ENCODE measurements at regions not wholly inside any gene's neighbourhood (a gene's known extent, or its start where the extent isn't known, plus 50 kb on each side); places are given as distances from the start of the nearest gene placed in this dataset.
A peak's percentile ranks its signal among the peaks of the same experiment; 100 is the strongest.

GRCh38 chr10:28783087-28783486 lies 105.8 kb downstream of the BAMBI start:
- no peak for DNase-seq (ENCODE audit: low read depth in 2 of 2)

GRCh38 chr10:28785018-28785417 lies 107.7 kb downstream of the BAMBI start:
- DNase-seq (ENCODE audit: low read depth in 2 of 2): no peak

DNA sequence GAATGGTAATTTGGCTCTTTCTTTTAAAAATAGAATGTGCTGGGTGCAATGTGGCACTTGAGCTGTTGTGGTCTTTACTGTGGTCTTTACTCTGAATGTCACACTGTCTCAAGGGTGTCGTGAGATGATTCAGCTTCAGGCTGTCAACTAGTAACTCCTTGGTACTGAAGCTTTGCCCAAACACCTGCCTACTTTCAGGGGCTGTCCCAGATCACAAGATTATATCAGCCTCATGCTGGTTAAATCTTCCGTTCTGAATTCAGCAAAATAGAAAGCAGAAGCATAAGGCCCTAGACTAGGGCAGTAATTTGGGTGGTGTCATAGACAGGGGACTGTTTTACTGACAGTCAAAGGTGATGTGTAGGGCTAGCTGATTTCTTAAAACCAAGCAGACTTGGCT lies 110.9 kb downstream of the BAMBI start:
- DNase-seq (ENCODE audit: low read depth in 2 of 2): no peak

- DNase-seq (ENCODE audit: low read depth in 2 of 2): no peak
These were observed 111.4 kb downstream of the BAMBI start for GRCh38 chr10:28788762-28789161.

DNA sequence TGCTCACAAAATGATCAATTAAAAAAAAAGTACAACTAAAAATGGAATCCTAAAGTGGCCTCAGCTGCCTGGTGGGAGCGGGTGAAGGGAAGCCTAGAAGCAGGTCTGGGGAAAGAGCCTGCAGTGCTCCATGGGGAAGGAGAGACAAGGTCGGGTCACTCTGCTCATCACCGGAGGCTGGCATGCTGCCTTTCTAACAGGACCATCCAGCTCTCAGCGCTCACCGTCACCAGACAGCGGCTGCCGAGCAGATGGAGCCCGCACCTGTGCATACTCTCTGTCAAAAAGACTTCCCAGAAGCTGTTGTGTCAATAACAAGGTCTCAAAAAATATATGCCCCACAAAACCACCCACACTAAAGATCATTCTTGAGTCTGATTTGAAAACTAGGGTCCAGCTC lies 112.8 kb downstream of the BAMBI start:
- no peak for DNase-seq (ENCODE audit: low read depth in 2 of 2)

GRCh38 chr10:28793482-28793881 lies 116.2 kb downstream of the BAMBI start:
- DNase-seq (ENCODE audit: low read depth in 2 of 2): no peak

DNA sequence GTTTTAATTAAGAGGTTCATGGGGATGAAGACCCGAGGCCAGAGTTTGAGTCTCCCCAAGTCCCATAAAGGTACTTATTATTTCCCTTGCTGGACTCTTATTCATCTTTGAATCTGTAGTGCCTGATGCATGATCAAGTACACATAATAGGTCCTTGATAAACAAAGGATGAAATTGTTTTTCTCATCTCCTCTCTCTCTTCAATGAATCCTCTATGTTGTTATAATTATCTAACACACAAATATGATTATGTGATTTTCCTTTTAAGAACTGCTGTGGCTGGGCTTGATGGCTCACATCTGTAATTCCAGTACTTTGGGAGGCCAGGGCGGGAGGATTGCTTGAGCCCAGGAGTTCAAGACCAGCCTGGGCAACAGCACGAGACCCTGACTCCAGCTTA lies 117.7 kb downstream of the BAMBI start:
- no peak for DNase-seq (ENCODE audit: low read depth in 2 of 2)

DNA sequence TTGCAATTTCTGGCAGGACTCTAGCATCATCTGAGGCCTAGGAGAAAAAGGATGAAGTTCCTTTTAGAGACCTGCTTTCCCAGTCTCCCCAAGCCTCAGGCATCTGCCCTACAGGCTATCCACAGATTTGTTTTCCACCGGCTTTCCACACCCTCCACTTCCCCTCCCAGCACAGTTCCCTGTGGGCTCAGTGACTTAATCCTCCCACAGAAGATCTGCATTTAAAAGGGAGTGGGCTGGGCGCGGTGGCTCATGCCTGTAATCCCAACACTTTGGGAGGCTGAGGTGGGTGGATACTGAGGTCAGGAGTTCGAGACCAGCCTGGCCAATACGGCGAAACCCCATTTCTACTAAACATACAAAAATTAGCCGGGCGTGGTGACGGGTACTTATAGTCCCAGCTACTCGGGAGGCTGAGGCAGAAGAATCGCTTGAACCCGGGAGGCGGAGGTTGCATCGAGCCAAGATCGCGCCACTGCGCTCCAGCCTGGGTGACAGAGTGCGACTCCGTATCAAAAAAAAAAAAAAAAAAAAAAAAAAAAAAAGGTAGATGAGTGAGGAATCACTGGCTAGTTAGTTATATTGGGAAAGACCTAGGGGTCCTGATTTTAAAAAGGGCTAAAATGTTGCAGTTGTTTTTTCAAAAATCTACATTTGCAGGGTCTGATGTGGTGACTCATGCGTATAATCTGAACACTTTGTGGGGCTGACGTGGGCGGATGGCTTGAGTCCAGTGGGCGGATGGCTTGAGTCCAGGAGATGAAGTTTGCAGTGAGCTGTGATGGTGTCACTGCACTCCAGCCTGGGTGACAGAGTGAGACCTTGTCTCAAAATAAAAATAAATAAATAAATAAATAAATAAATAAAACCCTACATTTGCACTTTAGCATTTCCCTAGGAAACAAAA lies 119.5 kb downstream of the BAMBI start:
- peak in 1 of 2 experiments; percentile 7 for DNase-seq (ENCODE audit: low read depth in 2 of 2)

GRCh38 chr10:28797904-28798371 lies 120.6 kb downstream of the BAMBI start:
- DNase-seq (ENCODE audit: low read depth in 2 of 2): peak in 1 of 2 experiments; percentile 5

GRCh38 chr10:28798428-28798955 lies 121.2 kb downstream of the BAMBI start:
- no peak for DNase-seq (ENCODE audit: low read depth in 2 of 2)

GRCh38 chr10:28798964-28799363 lies 121.6 kb downstream of the BAMBI start:
- no peak for DNase-seq (ENCODE audit: low read depth in 2 of 2)

DNA sequence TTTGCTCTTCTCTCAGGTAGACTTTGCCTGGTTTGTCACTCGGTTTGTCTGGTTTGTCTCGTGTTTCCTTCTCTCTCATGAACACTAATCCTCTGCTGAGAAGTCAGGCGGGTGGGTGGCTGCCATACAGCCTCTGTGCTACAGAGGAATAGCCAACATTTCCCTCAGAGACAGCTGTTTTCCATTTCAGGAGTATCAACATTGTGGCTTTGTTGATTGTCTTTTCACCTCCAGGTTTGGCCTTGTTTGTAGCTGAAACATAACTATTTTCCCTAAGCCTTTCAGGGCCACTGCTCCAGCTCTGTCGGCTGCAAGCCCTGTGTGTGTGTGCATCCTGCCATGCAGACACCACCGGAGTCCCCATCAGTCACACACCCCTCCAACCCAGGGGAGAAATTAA lies 122.8 kb downstream of the BAMBI start:
- DNase-seq (ENCODE audit: low read depth in 2 of 2): no peak

GRCh38 chr10:28801247-28801646 lies 123.9 kb downstream of the BAMBI start:
- no peak for DNase-seq (ENCODE audit: low read depth in 2 of 2)

DNA sequence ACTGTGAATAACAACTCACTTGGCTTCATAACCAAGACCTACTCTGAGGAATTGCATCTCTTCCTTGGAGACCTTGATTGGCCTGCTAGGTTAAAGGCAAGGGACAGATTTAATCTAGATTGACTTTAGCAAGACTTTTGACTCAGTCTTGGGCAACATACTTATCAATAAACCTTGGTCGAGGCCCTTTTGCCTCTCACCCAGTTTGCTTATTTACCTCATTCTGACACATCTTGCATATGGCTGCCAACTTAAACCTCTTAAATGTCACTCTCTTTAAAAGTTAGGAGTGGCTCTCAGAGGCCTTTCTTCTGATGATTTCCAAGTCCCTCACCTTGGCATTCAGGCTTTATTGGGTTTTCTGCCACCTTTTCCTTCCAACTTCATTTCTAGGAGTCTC lies 124.5 kb downstream of the BAMBI start:
- no peak for DNase-seq (ENCODE audit: low read depth in 2 of 2)

GRCh38 chr10:28805390-28805789 lies 128.1 kb downstream of the BAMBI start:
- no peak for DNase-seq (ENCODE audit: low read depth in 2 of 2)

- DNase-seq (ENCODE audit: low read depth in 2 of 2): no peak
These were observed 129.2 kb downstream of the BAMBI start for GRCh38 chr10:28806488-28806941.

DNA sequence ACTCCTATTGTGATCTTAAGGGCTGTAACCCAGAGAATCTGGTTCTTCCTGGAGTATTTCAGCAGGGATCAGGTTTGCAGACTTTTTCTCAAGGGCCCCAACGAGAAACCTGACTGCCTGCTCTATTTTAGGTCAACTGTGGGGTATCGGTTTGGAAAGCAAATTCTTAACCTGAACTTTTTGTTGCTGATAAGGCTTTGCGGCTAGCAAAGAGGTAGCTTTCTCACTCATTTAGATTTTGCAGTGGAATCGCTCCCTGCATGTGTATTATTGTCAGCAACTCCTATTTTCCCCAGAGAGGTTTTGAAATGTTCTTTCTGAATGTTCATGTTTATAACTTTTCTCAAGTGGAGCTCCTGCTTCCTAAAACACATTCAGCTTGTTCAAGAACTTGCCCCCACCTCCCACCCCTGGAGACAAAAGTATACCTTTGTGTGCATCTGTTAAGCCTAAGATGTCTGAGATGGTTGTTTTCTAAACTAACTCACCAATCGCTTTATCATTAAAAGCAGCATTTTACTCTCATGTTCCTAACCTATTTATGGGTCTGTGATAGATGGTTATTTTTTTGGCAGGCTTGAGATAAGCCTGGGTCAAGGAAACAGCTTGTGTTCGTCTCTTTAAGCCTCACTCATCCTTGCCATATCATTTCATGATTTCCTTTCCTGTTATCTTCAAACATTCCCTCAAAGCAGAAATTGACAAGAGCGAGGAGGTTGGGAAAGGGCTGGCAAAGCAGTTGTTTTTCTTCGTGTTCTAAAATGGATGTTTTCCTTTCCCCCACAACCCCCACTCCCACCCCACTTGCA lies 129.8 kb downstream of the BAMBI start:
- DNase-seq (ENCODE audit: low read depth in 2 of 2): no peak

DNA sequence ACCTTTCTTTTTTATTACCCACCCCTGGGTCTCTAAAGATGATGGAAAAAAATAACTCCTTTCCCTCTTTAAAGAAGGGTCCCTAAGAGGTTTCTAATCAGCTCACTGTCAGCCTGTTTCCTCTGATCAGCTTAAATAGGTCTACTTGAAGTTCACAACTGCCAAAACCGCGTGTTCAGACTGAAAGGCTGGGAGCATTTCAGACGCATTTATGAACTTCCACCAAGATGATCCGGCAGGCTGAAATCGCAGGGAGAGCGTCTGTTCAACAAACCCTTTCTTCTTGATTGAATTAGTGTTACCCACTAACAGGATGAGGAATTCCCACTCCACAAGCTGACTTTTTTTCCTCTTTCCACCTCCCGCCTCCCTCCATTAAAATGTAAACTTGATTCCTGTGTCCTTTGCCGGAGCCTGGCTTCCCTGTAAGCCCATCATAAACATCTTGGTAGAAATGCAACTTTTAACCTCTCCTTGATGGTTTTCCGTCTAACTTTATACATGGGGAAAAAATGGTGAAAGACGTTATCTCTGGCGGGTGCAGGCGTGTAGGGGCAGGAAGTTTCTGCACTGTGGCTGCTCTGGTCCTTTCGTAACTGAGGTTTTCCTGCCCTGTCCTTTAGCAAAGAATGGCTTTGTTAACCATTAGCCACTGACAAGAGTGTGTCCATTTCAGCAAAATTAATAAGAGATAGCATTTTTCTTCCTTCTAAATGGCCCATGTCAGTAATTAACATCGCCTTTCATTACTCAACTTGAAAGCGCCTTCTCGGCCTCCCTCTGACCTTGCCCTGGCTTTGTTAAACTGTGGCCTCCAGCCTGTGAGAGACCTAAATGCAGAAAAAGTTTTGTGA lies 130.7 kb downstream of the BAMBI start:
- no peak for DNase-seq (ENCODE audit: low read depth in 2 of 2)

DNA sequence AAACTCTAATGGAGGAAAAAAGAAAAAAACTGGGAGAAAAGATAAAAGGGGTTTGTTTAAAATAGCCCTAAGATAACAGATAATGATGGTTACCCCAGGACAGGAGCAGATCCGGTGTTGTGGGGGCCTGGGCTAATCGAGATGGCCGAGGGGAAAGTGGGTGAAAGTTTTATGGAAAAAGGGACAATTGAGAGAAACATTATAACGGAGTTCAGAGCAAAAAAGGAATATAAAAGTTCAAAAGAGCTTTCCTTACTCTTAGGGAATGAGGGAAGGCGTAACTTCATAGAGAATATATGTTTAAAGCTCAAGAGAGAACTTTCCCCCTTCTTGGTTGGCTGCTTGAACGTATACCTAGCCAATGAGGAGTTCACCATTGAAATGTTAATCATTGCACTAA lies 131.4 kb downstream of the BAMBI start:
- no peak for DNase-seq (ENCODE audit: low read depth in 2 of 2)

DNA sequence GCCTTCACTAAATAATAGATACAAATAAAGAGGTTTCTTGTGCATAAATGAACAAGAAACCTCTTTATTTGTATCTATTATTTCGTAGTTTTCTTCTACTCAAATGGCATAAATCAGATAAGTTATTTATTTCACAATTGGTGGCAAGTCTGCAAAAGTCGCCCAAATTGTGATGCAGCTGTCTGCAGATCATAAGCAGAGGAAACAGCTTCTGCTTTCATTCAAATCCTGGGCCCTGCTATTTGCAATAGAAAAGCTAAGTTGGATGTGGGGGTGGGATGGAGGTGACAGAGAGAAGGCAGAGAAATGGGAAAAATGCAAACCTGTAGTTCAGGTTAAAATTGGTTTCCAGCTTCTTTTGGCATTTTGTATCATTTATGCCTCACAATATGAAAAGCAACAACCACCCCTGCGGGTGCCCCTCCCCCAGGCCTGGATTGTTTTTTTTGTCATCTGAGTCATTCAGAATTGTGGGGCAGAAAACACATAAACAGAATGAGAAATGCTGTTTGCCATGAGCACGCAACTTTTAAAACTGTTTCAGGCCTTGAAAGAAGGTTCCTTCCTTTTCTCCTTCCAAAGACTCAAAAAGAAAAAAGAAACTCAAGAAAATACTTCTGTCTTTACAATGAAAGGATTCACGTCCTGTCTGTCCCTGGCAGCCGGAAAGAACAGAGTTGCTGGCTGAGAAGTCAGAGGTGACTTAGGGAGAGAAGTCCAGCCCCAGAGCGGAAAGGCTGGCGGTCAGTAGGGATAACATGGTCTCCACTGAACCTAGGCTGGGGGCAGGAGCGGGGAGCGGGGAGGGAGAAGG lies 132.9 kb downstream of the BAMBI start:
- no peak for DNase-seq (ENCODE audit: low read depth in 2 of 2)
